Vagina (tissue), 2 donors: ENCODE measurements at regions not wholly inside any gene's neighbourhood (a gene's known extent, or its start where the extent isn't known, plus 50 kb on each side); places are given as distances from the start of the nearest gene placed in this dataset.
A peak's percentile ranks its signal among the peaks of the same experiment; 100 is the strongest.
"Not testable (repeated sequence)": the region's sequence is repeated elsewhere in the genome, so short reads cannot be mapped to it uniquely, and the experiment has no call there.

Experiments
- DNase-seq, 2 donors: peaks; one replicate each; pipeline ENCODE4 v3.0.0-alpha.2; 2017; ENCODE audit errors: extremely low spot score in 2 of 2
- H3K27ac ChIP-seq: fragments of 200-600 bp; sonication (generic); one replicate; pipeline ENCODE4 v1.5.1; 2019
- H3K27me3 ChIP-seq: fragments of 200-600 bp; sonication (generic); one replicate; pipeline ENCODE4 v1.5.1; 2019
- H3K36me3 ChIP-seq, 2 donors: fragments of 200-600 bp; sonication (generic); one replicate each; pipeline ENCODE4 v1.5.1; 2017 to 2019
- H3K4me1 ChIP-seq: fragments of 200-600 bp; sonication (generic); one replicate; pipeline ENCODE4 v1.5.1; 2019
- H3K4me3 ChIP-seq, 2 donors: fragments of 200-600 bp; sonication (generic); 1 replicate in 1 of 2; 2 replicates in 1 of 2; pipeline ENCODE4 v1.5.1; 2016 to 2019
- H3K9me3 ChIP-seq: fragments of 200-600 bp; sonication (generic); one replicate; pipeline ENCODE4 v1.5.1; 2019
- CTCF ChIP-seq, 3 experiments: fragments of 450-650 bp in 2 of 3; fragments of 200-600 bp in 1 of 3; sonication (generic) in 1 of 3; IDR thresholded peaks; one replicate each; pipeline ENCODE4 v1.5.1; 2017 to 2019; ENCODE audit warnings: antibody characterized with exemption in 3 of 3, mild to moderate bottlenecking in 2 of 3, moderate library complexity in 2 of 3
- POLR2A ChIP-seq, 2 donors: fragments of 450-650 bp; IDR thresholded peaks; one replicate each; pipeline ENCODE4 v1.6.1; 2017; ENCODE audit warnings: antibody characterized with exemption in 2 of 2, mild to moderate bottlenecking in 2 of 2, moderate library complexity in 2 of 2
- POLR2AphosphoS5 ChIP-seq, 2 donors: sonication (generic); formaldehyde crosslinking; IDR thresholded peaks; one replicate each; pipeline ENCODE4 v1.9.0; 2017; ENCODE audit warnings: antibody characterized with exemption in 2 of 2, mild to moderate bottlenecking in 2 of 2, low read depth in 1 of 2; ENCODE audit not compliant: insufficient read depth in 1 of 2
- intact Hi-C: fragments of 100-400 bp; cut with DNase I; formaldehyde crosslinking; loops from one replicate; pipeline ENCODE4 v1.15.1; 2023

- H3K9me3 ChIP-seq, H3K4me1 ChIP-seq, DNase-seq, H3K27ac ChIP-seq, H3K27me3 ChIP-seq, H3K36me3 ChIP-seq, H3K4me3 ChIP-seq, intact Hi-C loops: not testable (repeated sequence)
Measured at GRCh38 chr20:5452286-5452685, 135.5 kb upstream of the PROKR2 start.

- no peaks in the 10 kb centered on the region for H3K27me3 ChIP-seq
- no peaks in the 10 kb centered on the region for H3K36me3 ChIP-seq
- no peak overlapping the region for H3K4me3 ChIP-seq
- no peak overlapping the region for H3K27ac ChIP-seq
- intact Hi-C loops = no loop called here
- no peaks in the 10 kb centered on the region for H3K4me1 ChIP-seq
- DNase-seq = no peak
- H3K9me3 ChIP-seq = no peaks in the 10 kb centered on the region
- TF ChIP-seq POLR2AphosphoS5 (IDR thresholded peaks at IDR 0.05; ENCODE audit: insufficient read depth in 1 of 2, low read depth in 1 of 2) = no peak
- no peak for TF ChIP-seq CTCF (IDR thresholded peaks at IDR 0.05)
- TF ChIP-seq POLR2A (IDR thresholded peaks at IDR 0.05) = no peak
Measured at GRCh38 chr20:5451643-5452210, 135.0 kb upstream of the PROKR2 start.

GRCh38 chr20:5448449-5449118 is 131.8 kb upstream of the PROKR2 start:
- no peak overlapping the region for H3K4me3 ChIP-seq
- H3K36me3 ChIP-seq = no peaks in the 10 kb centered on the region
- intact Hi-C loops = no loop called here
- TF ChIP-seq POLR2A (IDR thresholded peaks at IDR 0.05) (no peak), CTCF (IDR thresholded peaks at IDR 0.05) (peak; percentile 30 to 39 (median 37))
- no peaks in the 10 kb centered on the region for H3K9me3 ChIP-seq
- H3K27ac ChIP-seq = no peak overlapping the region
- no peaks in the 10 kb centered on the region for H3K27me3 ChIP-seq
- H3K4me1 ChIP-seq = no peaks in the 10 kb centered on the region
- DNase-seq = no peak

- no peak for DNase-seq
- H3K4me1 ChIP-seq = no peaks in the 10 kb centered on the region
- intact Hi-C loops = no loop called here
- no peaks in the 10 kb centered on the region for H3K9me3 ChIP-seq
- TF ChIP-seq POLR2AphosphoS5 (IDR thresholded peaks at IDR 0.05; ENCODE audit: insufficient read depth in 1 of 2, low read depth in 1 of 2) = no peak
- TF ChIP-seq POLR2A (IDR thresholded peaks at IDR 0.05) = no peak
- no peak for TF ChIP-seq CTCF (IDR thresholded peaks at IDR 0.05)
- H3K27me3 ChIP-seq = no peaks in the 10 kb centered on the region
- H3K4me3 ChIP-seq = no peak overlapping the region
- H3K27ac ChIP-seq = no peak overlapping the region
- H3K36me3 ChIP-seq = no peaks in the 10 kb centered on the region
Measured at GRCh38 chr20:5447188-5447587, 130.4 kb upstream of the PROKR2 start.

- H3K36me3 ChIP-seq = no peaks in the 10 kb centered on the region
- H3K4me3 ChIP-seq = no peak overlapping the region
- DNase-seq = no peak
- no peak for TF ChIP-seq POLR2A (IDR thresholded peaks at IDR 0.05)
- TF ChIP-seq CTCF (IDR thresholded peaks at IDR 0.05) = no peak
- no peak for TF ChIP-seq POLR2AphosphoS5 (IDR thresholded peaks at IDR 0.05; ENCODE audit: insufficient read depth in 1 of 2, low read depth in 1 of 2)
- no peaks in the 10 kb centered on the region for H3K27me3 ChIP-seq
- intact Hi-C loops = no loop called here
- H3K9me3 ChIP-seq = no peaks in the 10 kb centered on the region
- no peaks in the 10 kb centered on the region for H3K4me1 ChIP-seq
- H3K27ac ChIP-seq = no peak overlapping the region
Measured at GRCh38 chr20:5445611-5446010, 128.9 kb upstream of the PROKR2 start.
